Gastrocnemius medialis (tissue), 4 donors: ENCODE measurements at regions not wholly inside any gene's neighbourhood (a gene's known extent, or its start where the extent isn't known, plus 50 kb on each side); places are given as distances from the start of the nearest gene placed in this dataset.
"Not testable (repeated sequence)": the region's sequence is repeated elsewhere in the genome, so short reads cannot be mapped to it uniquely, and the experiment has no call there.

ENCODE experiments used
- ATAC-seq, 2 donors: fragments of 150-250 bp; one replicate each; pipeline ENCODE4 v1.9.1; 2016
- DNase-seq, 2 donors: peaks; one replicate each; pipeline ENCODE4 v3.0.0-alpha.2; 2019
- H3K27ac ChIP-seq, 4 donors: fragments of 200-600 bp; sonication (generic); 1 replicate in 1 of 4; 2 replicates in 3 of 4; pipeline ENCODE4 v1.5.1; 2016 to 2018; ENCODE audit warnings: mild to moderate bottlenecking in 2 of 4, moderate library complexity in 1 of 4
- H3K27me3 ChIP-seq, 3 donors: fragments of 200-600 bp; sonication (generic) in 2 of 3; 1 replicate in 1 of 3; 2 replicates in 2 of 3; pipeline versions ENCODE4 v1.5.1 to v1.6.0; 2016 to 2019; ENCODE audit warnings: mild to moderate bottlenecking in 1 of 3, moderate library complexity in 1 of 3
- H3K36me3 ChIP-seq, 2 donors: fragments of 200-600 bp; sonication (generic) in 1 of 2; one replicate each; pipeline ENCODE4 v1.5.1; 2017 to 2018
- H3K4me1 ChIP-seq, 2 donors: fragments of 200-600 bp; sonication (generic) in 1 of 2; one replicate each; pipeline ENCODE4 v1.5.1; 2016 to 2017; ENCODE audit warnings: mild to moderate bottlenecking in 2 of 2
- H3K4me3 ChIP-seq, 4 donors: fragments of 200-600 bp; sonication (generic) in 3 of 4; 1 replicate in 1 of 4; 2 replicates in 3 of 4; pipeline ENCODE4 v1.5.1; 2016 to 2019; ENCODE audit warnings: mild to moderate bottlenecking in 2 of 4
- H3K9me3 ChIP-seq, 3 donors: fragments of 200-600 bp; sonication (generic) in 2 of 3; 1 replicate in 1 of 3; 2 replicates in 2 of 3; pipeline ENCODE4 v1.5.1; 2016 to 2019
- CTCF ChIP-seq, 5 experiments: fragments of 450-650 bp in 3 of 5; fragments of 200-600 bp in 2 of 5; sonication (generic) in 2 of 5; IDR thresholded peaks in 4 of 5; conservative IDR thresholded peaks in 1 of 5; 1 replicate in 4 of 5; 2 replicates in 1 of 5; pipeline ENCODE4 v1.5.1; 2016 to 2019; ENCODE audit warnings: antibody characterized with exemption in 5 of 5, mild to moderate bottlenecking in 3 of 5, moderate library complexity in 3 of 5
- POLR2A ChIP-seq, 2 donors: fragments of 450-650 bp; IDR thresholded peaks; one replicate each; pipeline ENCODE4 v1.6.1; 2017; ENCODE audit warnings: antibody characterized with exemption in 2 of 2, mild to moderate bottlenecking in 2 of 2, moderate library complexity in 2 of 2
- in situ Hi-C, 4 donors: fragments of 200-750 bp; cut with MboI; loops; one replicate each; pipeline versions ENCODE4 v1.15.0 to v1.8.0; 2017; ENCODE audit warnings: low sequenced_read_pairs in 4 of 4
- intact Hi-C: fragments of 100-400 bp; cut with DNase I; formaldehyde crosslinking; loops from one replicate; pipeline ENCODE4 v1.15.1; 2023; ENCODE audit warnings: low total_unique reads

- H3K4me1 ChIP-seq, DNase-seq, H3K9me3 ChIP-seq, in situ Hi-C loops, H3K36me3 ChIP-seq, H3K27ac ChIP-seq, H3K4me3 ChIP-seq, intact Hi-C loops, ATAC-seq, H3K27me3 ChIP-seq: not testable (repeated sequence)
These were observed 61.2 kb upstream of the ZNF322 start for GRCh38 chr6:26720663-26721218.

GRCh38 chr6:26730019-26730766 is 70.6 kb upstream of the ZNF322 start:
- H3K27ac ChIP-seq, H3K36me3 ChIP-seq, ATAC-seq, intact Hi-C loops, H3K4me1 ChIP-seq, DNase-seq, H3K27me3 ChIP-seq, H3K4me3 ChIP-seq, in situ Hi-C loops, H3K9me3 ChIP-seq: not testable (repeated sequence)

- intact Hi-C loops, H3K27me3 ChIP-seq, H3K9me3 ChIP-seq, H3K36me3 ChIP-seq, ATAC-seq, in situ Hi-C loops, H3K4me3 ChIP-seq, DNase-seq, H3K4me1 ChIP-seq, H3K27ac ChIP-seq: not testable (repeated sequence)
These were observed 75.4 kb upstream of the ZNF322 start for GRCh38 chr6:26734776-26735472.

DNA sequence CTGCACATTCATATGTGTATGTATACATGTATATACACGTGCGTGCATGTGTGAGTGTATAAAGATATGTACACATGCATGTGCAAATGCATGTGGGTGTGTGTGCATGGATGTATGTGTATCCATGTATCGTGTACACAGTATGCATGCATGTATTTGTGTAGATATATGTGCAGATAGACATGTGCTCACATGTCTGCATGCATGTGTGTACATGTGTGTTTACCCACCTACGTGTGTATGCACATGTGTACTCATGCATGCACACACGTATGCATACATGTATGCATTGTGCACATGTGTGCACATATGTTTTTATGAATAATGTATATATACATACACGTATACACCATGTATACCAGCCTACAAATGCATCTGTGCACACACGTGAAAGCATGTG is 80.3 kb upstream of the ZNF322 start:
- no peak for TF ChIP-seq POLR2A (IDR thresholded peaks at IDR 0.05)
- no peak for TF ChIP-seq CTCF (IDR thresholded peaks at IDR 0.05 in 4 of 5, conservative IDR thresholded peaks at IDR 0.05 in 1 of 5)
- ATAC-seq = no peak
- in situ Hi-C loops (no loop called here), intact Hi-C loops (no loop called here)
- Histone ChIP-seq H3K27ac (no peak overlapping the region), H3K36me3 (no peaks in the 10 kb centered on the region), H3K27me3 (peaks cover 17 to 18% (median 18%) of the 10 kb centered on the region in 3 donors), H3K4me3 (no peak overlapping the region), H3K9me3 (no peaks in the 10 kb centered on the region), H3K4me1 (no peaks in the 10 kb centered on the region)
- DNase-seq = no peak

- Histone ChIP-seq H3K4me1 (no peaks in the 10 kb centered on the region), H3K4me3 (no peak overlapping the region), H3K27ac (no peak overlapping the region), H3K36me3 (no peaks in the 10 kb centered on the region), H3K9me3 (no peaks in the 10 kb centered on the region), H3K27me3 (peaks cover 26 to 37% (median 33%) of the 10 kb centered on the region in 3 donors)
- intact Hi-C loops (no loop called here), in situ Hi-C loops (no loop called here)
- ATAC-seq (no peak), DNase-seq (no peak)
- TF ChIP-seq CTCF (IDR thresholded peaks at IDR 0.05 in 4 of 5, conservative IDR thresholded peaks at IDR 0.05 in 1 of 5) = no peak
These were observed 83.7 kb upstream of the ZNF322 start for GRCh38 chr6:26743157-26743821.
